Esophagus muscularis mucosa (tissue), 4 donors: ENCODE measurements at regions not wholly inside any gene's neighbourhood (a gene's known extent, or its start where the extent isn't known, plus 50 kb on each side); places are given as distances from the start of the nearest gene placed in this dataset.

Experiments used
- DNase-seq: peaks from one replicate; pipeline ENCODE4 v3.0.0-alpha.2; 2017; ENCODE audit errors: extremely low spot score
- H3K27ac ChIP-seq, 4 donors: fragments of 200-600 bp; sonication (generic); replicated peaks in 1 of 4; 1 replicate in 3 of 4; 2 replicates in 1 of 4; pipeline ENCODE4 v1.5.1; 2016 to 2019; ENCODE audit warnings: mild to moderate bottlenecking in 1 of 4
- H3K27me3 ChIP-seq, 4 donors: fragments of 200-600 bp; sonication (generic); one replicate each; pipeline versions ENCODE4 v1.5.1 to v1.6.0; 2016 to 2019
- H3K36me3 ChIP-seq, 4 donors: fragments of 200-600 bp; sonication (generic); one replicate each; pipeline ENCODE4 v1.5.1; 2016 to 2019
- H3K4me1 ChIP-seq, 4 donors: fragments of 200-600 bp; sonication (generic); one replicate each; pipeline ENCODE4 v1.5.1; 2016 to 2019
- H3K4me3 ChIP-seq, 4 donors: fragments of 200-600 bp; sonication (generic); 1 replicate in 2 of 4; 2 replicates in 2 of 4; pipeline ENCODE4 v1.5.1; 2016 to 2019; ENCODE audit warnings: mild to moderate bottlenecking in 4 of 4, moderate library complexity in 1 of 4
- H3K9me3 ChIP-seq, 4 donors: fragments of 200-600 bp; sonication (generic); 1 replicate in 3 of 4; 2 replicates in 1 of 4; pipeline ENCODE4 v1.5.1; 2016 to 2019
- CTCF ChIP-seq, 3 experiments: fragments of 200-600 bp in 2 of 3; fragments of 450-650 bp in 1 of 3; sonication (generic) in 2 of 3; IDR thresholded peaks; one replicate each; pipeline ENCODE4 v1.5.1; 2017 to 2019; ENCODE audit warnings: antibody characterized with exemption in 3 of 3, mild to moderate bottlenecking in 2 of 3, moderate library complexity in 1 of 3
- EP300 ChIP-seq: sonication (generic); formaldehyde crosslinking; IDR thresholded peaks from one replicate; pipeline ENCODE4 v1.6.1; 2017; ENCODE audit warnings: antibody characterized with exemption
- POLR2A ChIP-seq: fragments of 450-650 bp; IDR thresholded peaks from one replicate; pipeline ENCODE4 v1.6.1; 2017; ENCODE audit warnings: antibody characterized with exemption, moderate library complexity, mild to moderate bottlenecking, low read depth
- POLR2AphosphoS5 ChIP-seq, 2 donors: sonication (generic); formaldehyde crosslinking; IDR thresholded peaks; one replicate each; pipeline ENCODE4 v1.6.1; 2017; ENCODE audit warnings: antibody characterized with exemption in 2 of 2
- WGBS: methylation state at CpG from one replicate; pipeline ENCODE4 v1.1.5; 2018; 5-methylcytosine and 5-hydroxymethylcytosine counted together
- intact Hi-C: fragments of 100-400 bp; cut with DNase I; formaldehyde crosslinking; loops from one replicate; pipeline ENCODE4 v1.15.1; 2023

GRCh38 chr3:176399193-176399592 is 798.1 kb downstream of the TBL1XR1 start:
- intact Hi-C loops: no loop called here
- WGBS: 82% methylated on average over 2 of the region's 2 CpGs
- Histone ChIP-seq H3K27me3 (no peaks in the 10 kb centered on the region), H3K36me3 (no peaks in the 10 kb centered on the region), H3K4me1 (no peaks in the 10 kb centered on the region), H3K27ac (no peak overlapping the region), H3K9me3 (no peaks in the 10 kb centered on the region), H3K4me3 (no peak overlapping the region)
- DNase-seq: no peak
- TF ChIP-seq POLR2AphosphoS5 (IDR thresholded peaks at IDR 0.05): no peak
- TF ChIP-seq EP300: no peak
- TF ChIP-seq CTCF (IDR thresholded peaks at IDR 0.05): no peak
- no peak for TF ChIP-seq POLR2A

- WGBS: 91% methylated on average over 2 of the region's 2 CpGs
- H3K27ac ChIP-seq: no peak overlapping the region
- no peak for TF ChIP-seq POLR2A
- TF ChIP-seq EP300: no peak
- TF ChIP-seq CTCF (IDR thresholded peaks at IDR 0.05): no peak
- no peak for TF ChIP-seq POLR2AphosphoS5 (IDR thresholded peaks at IDR 0.05)
These were observed 802.0 kb downstream of the TBL1XR1 start for GRCh38 chr3:176395240-176395639.

GRCh38 chr3:176378789-176379188 is 818.5 kb downstream of the TBL1XR1 start:
- Histone ChIP-seq H3K27me3 (no peaks in the 10 kb centered on the region), H3K4me3 (no peak overlapping the region), H3K9me3 (no peaks in the 10 kb centered on the region), H3K4me1 (no peaks in the 10 kb centered on the region), H3K36me3 (no peaks in the 10 kb centered on the region), H3K27ac (no peak overlapping the region)
- DNase-seq: no peak
- 32% methylated on average over 2 of the region's 2 CpGs for WGBS
- intact Hi-C loops: no loop called here
- TF ChIP-seq POLR2A (no peak), CTCF (IDR thresholded peaks at IDR 0.05) (no peak), POLR2AphosphoS5 (IDR thresholded peaks at IDR 0.05) (no peak), EP300 (no peak)

More at GRCh38 chr3:176395240-176395639, 802.0 kb downstream of the TBL1XR1 start:
- H3K4me3 ChIP-seq: no peak overlapping the region
- no peak for DNase-seq
- H3K9me3 ChIP-seq: peaks cover 0 to 6% (median 0%) of the 10 kb centered on the region in 4 donors
- no peaks in the 10 kb centered on the region for H3K36me3 ChIP-seq
- H3K27me3 ChIP-seq: no peaks in the 10 kb centered on the region
- H3K4me1 ChIP-seq: no peaks in the 10 kb centered on the region
- intact Hi-C loops: no loop called here

- H3K4me3 ChIP-seq: no peak overlapping the region
- no peak overlapping the region for H3K27ac ChIP-seq
- intact Hi-C loops: no loop called here
- no peaks in the 10 kb centered on the region for H3K27me3 ChIP-seq
- TF ChIP-seq EP300: no peak
- no peak for TF ChIP-seq CTCF (IDR thresholded peaks at IDR 0.05)
- no peak for TF ChIP-seq POLR2A
- TF ChIP-seq POLR2AphosphoS5 (IDR thresholded peaks at IDR 0.05): no peak
- no peak for DNase-seq
- H3K4me1 ChIP-seq: no peaks in the 10 kb centered on the region
- no peaks in the 10 kb centered on the region for H3K9me3 ChIP-seq
- H3K36me3 ChIP-seq: no peaks in the 10 kb centered on the region
These were observed 820.8 kb downstream of the TBL1XR1 start for GRCh38 chr3:176376531-176376930.

GRCh38 chr3:176375519-176375918 is 821.8 kb downstream of the TBL1XR1 start:
- intact Hi-C loops: no loop called here
- H3K4me1 ChIP-seq: no peaks in the 10 kb centered on the region
- H3K36me3 ChIP-seq: no peaks in the 10 kb centered on the region
- H3K4me3 ChIP-seq: no peak overlapping the region
- no peak overlapping the region for H3K27ac ChIP-seq
- DNase-seq: no peak
- TF ChIP-seq POLR2AphosphoS5 (IDR thresholded peaks at IDR 0.05) (no peak), POLR2A (no peak), EP300 (no peak), CTCF (IDR thresholded peaks at IDR 0.05) (no peak)
- H3K27me3 ChIP-seq: no peaks in the 10 kb centered on the region
- H3K9me3 ChIP-seq: no peaks in the 10 kb centered on the region
- WGBS: 86% methylated on average over 1 of the region's 1 CpG
